ENCODE measurements at regions not wholly inside any gene's neighbourhood (a gene's known extent, or its start where the extent isn't known, plus 50 kb on each side); places are given as distances from the start of the nearest gene placed in this dataset.

DNA sequence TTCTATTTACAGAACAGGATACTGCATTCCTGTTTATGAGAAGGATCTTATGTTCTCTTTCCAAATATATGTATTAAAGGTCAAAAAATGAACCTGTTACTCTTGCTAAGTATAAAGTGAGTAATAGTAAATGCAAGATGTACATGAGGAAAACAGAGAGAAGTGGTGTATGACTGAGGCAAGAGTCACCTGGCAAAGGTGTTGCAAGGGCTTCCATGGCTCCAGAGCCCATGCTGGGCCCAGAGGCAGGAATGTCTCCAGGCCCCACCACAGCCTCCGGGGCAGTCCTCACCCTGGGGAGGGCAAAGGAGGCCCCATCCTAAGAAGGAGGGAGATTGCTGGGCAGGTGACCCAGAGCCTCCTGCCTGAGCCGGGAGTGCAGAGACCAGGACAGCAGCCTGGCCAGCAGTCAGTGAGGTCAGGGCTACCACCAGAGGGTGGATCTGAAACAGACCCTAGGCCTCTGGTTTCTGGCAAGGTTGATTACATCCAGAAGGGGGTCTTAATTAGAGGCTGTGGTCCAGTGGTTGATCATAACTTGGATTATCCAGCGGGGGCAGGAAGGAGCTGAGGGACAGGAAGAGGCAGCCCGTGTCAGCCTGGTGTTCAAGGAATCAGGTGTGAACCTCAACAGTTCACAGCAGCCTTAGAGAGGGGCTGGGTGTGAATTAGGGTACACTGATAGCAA is 57.3 kb upstream of the CPLX2 start:
- TF ChIP-seq, protein P1, sequence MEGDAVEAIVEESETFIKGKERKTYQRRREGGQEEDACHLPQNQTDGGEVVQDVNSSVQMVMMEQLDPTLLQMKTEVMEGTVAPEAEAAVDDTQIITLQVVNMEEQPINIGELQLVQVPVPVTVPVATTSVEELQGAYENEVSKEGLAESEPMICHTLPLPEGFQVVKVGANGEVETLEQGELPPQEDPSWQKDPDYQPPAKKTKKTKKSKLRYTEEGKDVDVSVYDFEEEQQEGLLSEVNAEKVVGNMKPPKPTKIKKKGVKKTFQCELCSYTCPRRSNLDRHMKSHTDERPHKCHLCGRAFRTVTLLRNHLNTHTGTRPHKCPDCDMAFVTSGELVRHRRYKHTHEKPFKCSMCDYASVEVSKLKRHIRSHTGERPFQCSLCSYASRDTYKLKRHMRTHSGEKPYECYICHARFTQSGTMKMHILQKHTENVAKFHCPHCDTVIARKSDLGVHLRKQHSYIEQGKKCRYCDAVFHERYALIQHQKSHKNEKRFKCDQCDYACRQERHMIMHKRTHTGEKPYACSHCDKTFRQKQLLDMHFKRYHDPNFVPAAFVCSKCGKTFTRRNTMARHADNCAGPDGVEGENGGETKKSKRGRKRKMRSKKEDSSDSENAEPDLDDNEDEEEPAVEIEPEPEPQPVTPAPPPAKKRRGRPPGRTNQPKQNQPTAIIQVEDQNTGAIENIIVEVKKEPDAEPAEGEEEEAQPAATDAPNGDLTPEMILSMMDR (IDR thresholded peaks at IDR 0.05) = no peak
- no peaks in the 10 kb centered on the region for H3K36me3 ChIP-seq
- H3K4me1 ChIP-seq = no peaks in the 10 kb centered on the region
- H3K27ac ChIP-seq = no peak overlapping the region
- intact Hi-C loops (cut with DNase I) = no loop called here
- no peak overlapping the region for H3K4me3 ChIP-seq
- no peak for ATAC-seq
- H3K27me3 ChIP-seq = no peaks in the 10 kb centered on the region
- no peaks in the 10 kb centered on the region for H3K9me3 ChIP-seq
- no peak for DNase-seq
- WGBS (ENCODE audit: insufficient coverage, low coverage, low lambda C conversion rate, missing lambda C conversion rate) = 33% methylated on average over 3 of the region's 4 CpGs

DNA sequence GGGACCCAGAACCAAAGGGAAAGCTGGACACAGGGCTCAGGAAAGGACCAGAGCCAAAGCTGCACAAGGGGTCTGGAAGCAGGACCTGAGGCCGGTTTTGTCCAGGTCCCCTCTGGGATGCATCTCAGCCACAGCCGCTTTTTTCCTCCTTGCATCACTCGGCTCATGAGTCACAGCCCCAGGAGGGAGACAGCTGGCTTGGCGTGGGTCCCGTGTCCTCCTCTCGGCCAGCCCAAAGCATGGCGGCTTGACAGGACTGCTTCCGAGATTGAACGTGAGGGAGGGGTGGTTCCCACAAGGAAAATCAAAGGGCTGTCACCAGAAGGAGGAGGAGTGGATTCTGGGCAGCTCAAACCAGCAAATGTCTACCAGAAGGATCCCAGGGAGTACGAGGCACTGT is 56.7 kb upstream of the CPLX2 start:
- no CpG with 5 or more reads among the region's 10 CpGs for WGBS (ENCODE audit: insufficient coverage, low coverage, low lambda C conversion rate, missing lambda C conversion rate)
- DNase-seq (no peak), ATAC-seq (no peak)
- Histone ChIP-seq H3K9me3 (no peaks in the 10 kb centered on the region), H3K27ac (no peak overlapping the region), H3K27me3 (no peaks in the 10 kb centered on the region), H3K4me3 (no peak overlapping the region), H3K4me1 (no peaks in the 10 kb centered on the region), H3K36me3 (no peaks in the 10 kb centered on the region)
- intact Hi-C loops (cut with DNase I) = no loop called here
- TF ChIP-seq, protein P1 (IDR thresholded peaks at IDR 0.05) = no peak
- TF ChIP-seq POLR2A (IDR thresholded peaks at IDR 0.05) = no peak

DNA sequence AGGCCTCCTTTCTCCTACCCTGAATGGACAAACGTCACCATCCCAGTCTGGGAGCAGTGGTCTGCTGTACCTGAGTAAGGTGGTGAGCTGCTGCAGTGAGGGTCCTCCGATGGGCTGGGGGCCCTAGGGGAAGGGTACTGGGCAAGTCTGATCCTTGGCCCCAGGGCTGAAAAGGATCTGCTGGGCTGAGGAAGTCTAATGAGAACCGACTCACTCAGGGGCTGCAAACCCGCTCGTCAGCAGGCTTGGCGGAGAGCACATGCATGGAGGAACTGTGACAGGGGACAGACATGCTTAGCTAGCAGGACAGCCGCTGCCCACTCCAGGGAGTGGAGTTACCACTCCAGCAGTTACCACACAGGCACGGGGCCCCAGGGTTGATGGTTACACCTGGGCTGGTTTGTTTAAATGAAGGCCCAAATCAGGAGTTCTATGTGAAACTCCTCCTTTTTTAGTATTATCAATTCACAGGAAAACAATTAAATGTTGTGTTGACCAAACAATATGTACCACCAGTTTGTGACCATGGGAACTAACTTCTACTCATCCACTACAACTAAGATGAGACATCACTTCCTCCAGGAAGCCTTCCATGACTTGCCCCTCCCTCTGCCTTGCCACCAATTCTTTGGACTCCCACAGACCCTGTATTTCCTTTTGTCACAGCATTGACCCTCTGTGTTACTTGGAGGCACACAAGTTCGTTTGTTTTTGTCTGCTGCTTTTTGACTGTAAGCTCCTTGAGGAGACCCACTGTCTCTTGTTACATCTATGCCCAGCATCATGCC is 56.1 kb upstream of the CPLX2 start:
- ATAC-seq (no peak), DNase-seq (no peak)
- H3K4me3 ChIP-seq = no peak overlapping the region
- TF ChIP-seq, protein P1 (IDR thresholded peaks at IDR 0.05) = no peak
- no peak for TF ChIP-seq POLR2A (IDR thresholded peaks at IDR 0.05)
- intact Hi-C loops (cut with DNase I) = no loop called here
- WGBS (ENCODE audit: insufficient coverage, low coverage, low lambda C conversion rate, missing lambda C conversion rate) = 56% methylated on average over 6 of the region's 9 CpGs
- no peaks in the 10 kb centered on the region for H3K36me3 ChIP-seq
- H3K9me3 ChIP-seq = no peaks in the 10 kb centered on the region
- H3K27ac ChIP-seq = no peak overlapping the region
- no peaks in the 10 kb centered on the region for H3K4me1 ChIP-seq
- H3K27me3 ChIP-seq = no peaks in the 10 kb centered on the region

DNA sequence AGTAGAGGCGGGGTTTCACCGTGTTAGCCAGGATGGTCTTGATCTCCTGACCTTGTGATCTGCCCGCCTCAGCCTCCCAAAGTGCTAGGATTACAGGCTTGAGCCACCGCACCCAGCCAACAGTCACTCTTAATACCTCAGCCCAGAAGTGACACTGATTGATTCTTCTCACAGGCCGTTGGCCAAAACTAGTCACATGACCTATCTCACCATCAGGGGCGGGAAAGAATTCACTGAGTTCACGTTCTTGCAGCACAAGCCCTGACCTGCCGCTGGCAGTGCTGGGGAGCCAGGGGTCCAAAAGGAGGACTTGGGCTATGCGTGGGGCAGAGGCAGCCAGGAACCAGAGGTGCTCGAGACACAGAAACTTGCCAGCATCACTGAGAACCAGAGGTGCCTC is 55.0 kb upstream of the CPLX2 start:
- no peak overlapping the region for H3K27ac ChIP-seq
- TF ChIP-seq, protein P1 (IDR thresholded peaks at IDR 0.05) = no peak
- TF ChIP-seq POLR2A (IDR thresholded peaks at IDR 0.05) = no peak
- no peak overlapping the region for H3K4me3 ChIP-seq
- no peaks in the 10 kb centered on the region for H3K27me3 ChIP-seq
- no peaks in the 10 kb centered on the region for H3K9me3 ChIP-seq
- ATAC-seq = no peak
- H3K36me3 ChIP-seq = no peaks in the 10 kb centered on the region
- DNase-seq = no peak
- intact Hi-C loops (cut with DNase I) = no loop called here
- no peaks in the 10 kb centered on the region for H3K4me1 ChIP-seq
- 20% methylated on average over 4 of the region's 10 CpGs for WGBS (ENCODE audit: insufficient coverage, low coverage, low lambda C conversion rate, missing lambda C conversion rate)

Measured in right lobe of liver (tissue), 6 donors.